HUES48 (cell line): ENCODE measurements at regions not wholly inside any gene's neighbourhood (a gene's known extent, or its start where the extent isn't known, plus 50 kb on each side); places are given as distances from the start of the nearest gene placed in this dataset.
"Not testable (repeated sequence)": the region's sequence is repeated elsewhere in the genome, so short reads cannot be mapped to it uniquely, and the experiment has no call there.

Source experiments
- H3K27ac ChIP-seq: one replicate; pipeline ENCODE4 v1.7.0; 2013; ENCODE audit warnings: low read depth, low read length, inconsistent platforms
- H3K27me3 ChIP-seq: 2 replicates; pipeline ENCODE4 v1.6.1; 2013; ENCODE audit warnings: mild to moderate bottlenecking, low read length; ENCODE audit not compliant: control insufficient read depth, insufficient read depth
- H3K36me3 ChIP-seq: 2 replicates; pipeline ENCODE4 v1.6.1; 2013; ENCODE audit warnings: low read length; ENCODE audit not compliant: control insufficient read depth, insufficient read depth
- H3K4me1 ChIP-seq: 2 replicates; pipeline ENCODE4 v1.6.1; 2013; ENCODE audit warnings: mild to moderate bottlenecking, low read length; ENCODE audit not compliant: control insufficient read depth, insufficient read depth
- H3K4me3 ChIP-seq: 2 replicates; pipeline ENCODE4 v1.5.1; 2013; ENCODE audit warnings: mild to moderate bottlenecking, low read depth, low read length
- H3K9ac ChIP-seq: 2 replicates; pipeline ENCODE4 v1.6.1; 2013; ENCODE audit warnings: mild to moderate bottlenecking, low read depth, low read length, moderate library complexity
- H3K9me3 ChIP-seq: 2 replicates; pipeline ENCODE4 v1.6.1; 2013; ENCODE audit warnings: low read length; ENCODE audit not compliant: control insufficient read depth, insufficient read depth

DNA sequence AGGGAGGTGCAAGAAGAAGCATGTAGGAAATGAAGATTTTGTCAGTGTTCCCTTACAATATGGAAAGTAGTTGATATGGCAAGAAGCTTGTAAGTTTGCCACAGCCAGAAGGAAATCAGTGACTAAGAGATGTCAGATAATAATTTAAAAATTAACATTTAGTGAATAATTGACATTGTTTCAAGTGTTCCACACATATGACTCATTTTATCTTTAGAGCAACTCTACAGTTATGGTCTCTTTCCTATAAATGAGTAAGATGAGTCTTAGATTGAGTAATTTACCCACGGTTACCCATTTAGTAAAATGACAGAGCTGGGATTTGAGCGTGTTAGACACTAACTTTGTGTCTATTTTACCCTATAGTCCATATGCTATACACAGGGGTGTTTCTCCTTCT lies 300.3 kb upstream of the IRS4 start:
- Histone ChIP-seq H3K9ac (no peak overlapping the region), H3K27ac (no peak overlapping the region), H3K36me3 (no peaks in the 10 kb centered on the region), H3K9me3 (no peaks in the 10 kb centered on the region), H3K4me3 (no peak overlapping the region), H3K27me3 (no peaks in the 10 kb centered on the region), H3K4me1 (no peaks in the 10 kb centered on the region)

GRCh38 chrX:108993909-108994308 lies 257.5 kb upstream of the IRS4 start:
- H3K9ac ChIP-seq = no peak overlapping the region
- H3K27me3 ChIP-seq = no peaks in the 10 kb centered on the region
- no peaks in the 10 kb centered on the region for H3K4me1 ChIP-seq
- no peak overlapping the region for H3K4me3 ChIP-seq
- no peaks in the 10 kb centered on the region for H3K9me3 ChIP-seq
- no peak overlapping the region for H3K27ac ChIP-seq
- no peaks in the 10 kb centered on the region for H3K36me3 ChIP-seq

- H3K27ac ChIP-seq, H3K27me3 ChIP-seq, H3K4me3 ChIP-seq, H3K9me3 ChIP-seq, H3K36me3 ChIP-seq, H3K4me1 ChIP-seq, H3K9ac ChIP-seq: not testable (repeated sequence)
Observed at GRCh38 chrX:108972899-108973298, 236.5 kb upstream of the IRS4 start.

DNA sequence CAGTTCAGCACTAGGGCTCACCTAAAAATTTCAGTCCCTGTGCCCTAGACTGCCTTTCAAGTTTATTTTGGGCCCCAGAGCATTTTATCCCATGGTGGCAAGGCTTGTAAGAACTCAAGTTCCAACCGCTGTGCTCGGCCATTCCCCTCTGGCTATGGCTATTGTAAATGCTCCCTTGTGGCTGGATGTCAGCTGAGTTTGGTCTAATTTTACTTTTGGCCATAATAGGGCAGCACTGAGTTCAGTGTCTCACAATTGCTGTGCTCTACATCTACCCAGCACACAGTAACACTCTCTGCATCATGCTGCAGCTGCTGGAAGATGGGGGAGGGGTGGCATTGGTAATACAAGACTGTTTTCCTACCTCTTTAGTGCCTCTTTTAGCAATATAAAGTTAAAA lies 210.8 kb upstream of the IRS4 start:
- no peak overlapping the region for H3K27ac ChIP-seq
- no peaks in the 10 kb centered on the region for H3K4me1 ChIP-seq
- H3K9me3 ChIP-seq = no peaks in the 10 kb centered on the region
- H3K27me3 ChIP-seq = no peaks in the 10 kb centered on the region
- no peak overlapping the region for H3K9ac ChIP-seq
- no peak overlapping the region for H3K4me3 ChIP-seq
- no peaks in the 10 kb centered on the region for H3K36me3 ChIP-seq

- H3K27me3 ChIP-seq = no peaks in the 10 kb centered on the region
- H3K36me3 ChIP-seq = no peaks in the 10 kb centered on the region
- H3K27ac ChIP-seq = no peak overlapping the region
- H3K4me3 ChIP-seq = no peak overlapping the region
- H3K9me3 ChIP-seq = no peaks in the 10 kb centered on the region
- H3K9ac ChIP-seq = no peak overlapping the region
- H3K4me1 ChIP-seq = no peaks in the 10 kb centered on the region
Observed at GRCh38 chrX:108946531-108946930, 210.2 kb upstream of the IRS4 start.

- Histone ChIP-seq H3K4me3 (no peak overlapping the region), H3K36me3 (no peaks in the 10 kb centered on the region), H3K27ac (no peak overlapping the region), H3K9me3 (no peaks in the 10 kb centered on the region), H3K27me3 (no peaks in the 10 kb centered on the region), H3K4me1 (no peaks in the 10 kb centered on the region), H3K9ac (no peak overlapping the region)
Observed at GRCh38 chrX:108945883-108946523, 209.6 kb upstream of the IRS4 start.

- Histone ChIP-seq H3K4me3 (no peak overlapping the region), H3K27me3 (no peaks in the 10 kb centered on the region), H3K36me3 (no peaks in the 10 kb centered on the region), H3K4me1 (no peaks in the 10 kb centered on the region), H3K9me3 (peaks cover 4% of the 10 kb centered on the region; the same call in 1 of the 2 replicates), H3K9ac (no peak overlapping the region), H3K27ac (no peak overlapping the region)
Observed at GRCh38 chrX:108914791-108915190, 178.4 kb upstream of the IRS4 start.

DNA sequence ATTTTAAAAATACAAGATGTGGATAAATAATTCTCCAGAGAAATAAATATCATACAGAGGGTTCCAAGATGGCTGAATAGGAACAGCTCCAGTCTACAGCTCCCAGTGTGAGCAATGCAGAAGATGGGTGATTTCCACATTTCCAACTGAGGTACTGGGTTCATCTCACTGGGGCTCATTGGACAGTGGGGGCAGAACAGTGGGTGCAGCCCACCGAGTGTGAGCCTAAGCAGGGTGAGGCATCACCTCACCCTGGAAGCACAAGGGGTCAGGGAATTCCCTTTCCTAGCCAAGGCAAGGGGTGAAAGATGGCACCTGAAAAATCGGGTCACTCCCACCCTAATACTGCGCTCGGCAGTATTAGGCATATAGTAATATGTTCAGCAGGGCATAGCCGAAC lies 167.5 kb upstream of the IRS4 start:
- H3K9me3 ChIP-seq, H3K4me1 ChIP-seq, H3K4me3 ChIP-seq, H3K9ac ChIP-seq, H3K27ac ChIP-seq, H3K36me3 ChIP-seq, H3K27me3 ChIP-seq: not testable (repeated sequence)

- Histone ChIP-seq H3K9ac (no peak overlapping the region), H3K4me1 (no peaks in the 10 kb centered on the region), H3K27ac (no peak overlapping the region), H3K4me3 (no peak overlapping the region), H3K9me3 (peaks cover 10% of the 10 kb centered on the region), H3K27me3 (no peaks in the 10 kb centered on the region), H3K36me3 (no peaks in the 10 kb centered on the region)
Observed at GRCh38 chrX:108900333-108900732, 164.0 kb upstream of the IRS4 start.

- H3K27me3 ChIP-seq, H3K36me3 ChIP-seq, H3K27ac ChIP-seq, H3K4me1 ChIP-seq, H3K9ac ChIP-seq, H3K4me3 ChIP-seq: not testable (repeated sequence)
- H3K9me3 ChIP-seq = peaks cover 23% of the 10 kb centered on the region
Observed at GRCh38 chrX:108896349-108896748, 160.0 kb upstream of the IRS4 start.

GRCh38 chrX:108892501-108892900 lies 156.1 kb upstream of the IRS4 start:
- no peaks in the 10 kb centered on the region for H3K36me3 ChIP-seq
- H3K27me3 ChIP-seq = no peaks in the 10 kb centered on the region
- H3K4me1 ChIP-seq = no peaks in the 10 kb centered on the region
- no peak overlapping the region for H3K27ac ChIP-seq
- peaks cover 23% of the 10 kb centered on the region for H3K9me3 ChIP-seq
- H3K4me3 ChIP-seq = no peak overlapping the region
- H3K9ac ChIP-seq = no peak overlapping the region

DNA sequence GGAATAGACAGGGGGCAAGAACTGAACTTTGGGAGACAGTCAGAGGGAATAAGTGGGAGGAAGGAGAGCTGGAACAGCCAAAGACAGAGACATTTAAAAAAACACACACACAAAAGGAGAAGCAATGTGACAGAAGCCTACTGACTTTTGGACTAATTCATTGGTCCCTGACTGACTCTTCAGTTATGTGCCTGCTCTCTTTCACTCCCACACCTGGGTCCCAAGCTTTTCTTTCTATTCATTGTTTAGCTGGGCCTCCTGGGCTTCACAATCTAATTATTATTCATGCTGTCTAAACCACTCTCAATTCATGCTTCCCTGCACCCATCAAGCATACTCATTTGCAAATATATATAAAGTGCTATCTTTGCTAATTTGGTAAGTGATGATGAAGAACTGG lies 139.2 kb upstream of the IRS4 start:
- H3K36me3 ChIP-seq = no peaks in the 10 kb centered on the region
- H3K9me3 ChIP-seq = peaks cover 16% of the 10 kb centered on the region
- H3K27ac ChIP-seq = peak overlapping the region; percentile 29
- peaks cover 29% of the 10 kb centered on the region for H3K4me1 ChIP-seq
- no peak overlapping the region for H3K4me3 ChIP-seq
- peaks cover 9% of the 10 kb centered on the region; the same call in 1 of the 2 replicates for H3K27me3 ChIP-seq
- no peak overlapping the region for H3K9ac ChIP-seq
